HepG2 (cell line): ENCODE measurements at regions not wholly inside any gene's neighbourhood (a gene's known extent, or its start where the extent isn't known, plus 50 kb on each side); places are given as distances from the start of the nearest gene placed in this dataset.

ENCODE experiments used
- ATAC-seq: fragments of 200-7000 bp; cut with Tn5 transposase; 3 replicates; pipeline ENCODE4 v1.9.1; 2020; ENCODE audit warnings: mild to moderate bottlenecking, moderate library complexity
- BruUV-seq: library from RNA; stranded (reverse); fragments of 400-500 nt; replicated peaks from 2 replicates; lab custom pipeline; 2021; lab: Mats Ljungman, UMichigan
- CTCF ChIA-PET: fragments of 300-600 bp; formaldehyde crosslinking; extraction: SDS; loops from one replicate; lab custom pipeline; 2021; ENCODE audit warnings: low total read pairs, inconsistent platforms, low intra/inter-chr PET ratio; lab: Yijun Ruan, JAX
- POLR2A ChIA-PET: fragments of 350-600 bp; sonication (Branson Sonifier 250); formaldehyde crosslinking; loops from one replicate; lab custom pipeline; 2020; ENCODE audit warnings: antibody characterized with exemption, inconsistent platforms; lab: Yijun Ruan, JAX
- DNase-seq: peaks from one replicate; pipeline ENCODE4 v3.0.0-alpha.2; 2015; ENCODE audit warnings: low spot score
- FAIRE-seq: peaks from 3 replicates; lab custom pipeline; 2011; peaks lifted over from hg19 to GRCh38; lab: Jason Lieb, UNC
- H2AFZ ChIP-seq: one replicate; pipeline ENCODE4 v1.6.1; 2011; ENCODE audit warnings: low read length, inconsistent platforms
- H3K27ac ChIP-seq: fragments of 300-600 bp; 3 replicates; pipeline ENCODE4 v1.8.0; 2011; ENCODE audit warnings: mixed run types, mild to moderate bottlenecking, mixed read lengths, low read length, inconsistent platforms; ENCODE audit not compliant: insufficient read depth; ENCODE audit errors: extremely low read length
- H3K27me3 ChIP-seq, 2 experiments: fragments of 200-600 bp in 1 of 2; 2 replicates in 1 of 2; 3 replicates in 1 of 2; pipeline versions ENCODE4 v1.6.0 to v1.8.0; 2011; ENCODE audit warnings: low read length in 2 of 2, mild to moderate bottlenecking in 2 of 2, moderate library complexity in 2 of 2, inconsistent platforms in 1 of 2; ENCODE audit not compliant: insufficient read depth in 2 of 2, control insufficient read depth in 1 of 2
- H3K36me3 ChIP-seq, 2 experiments: fragments of 200-600 bp in 1 of 2; replicated peaks in 1 of 2; 2 replicates in 1 of 2; 3 replicates in 1 of 2; pipeline versions ENCODE4 v1.5.1 to v1.8.0; 2011; ENCODE audit warnings: low read length in 2 of 2, inconsistent platforms in 1 of 2; ENCODE audit not compliant: insufficient read depth in 2 of 2, control insufficient read depth in 1 of 2
- H3K4me1 ChIP-seq: 2 replicates; pipeline ENCODE4 v1.5.1; 2012; ENCODE audit warnings: low read length, inconsistent platforms; ENCODE audit not compliant: insufficient read depth
- H3K4me2 ChIP-seq: 2 replicates; pipeline ENCODE4 v1.6.0; 2011; ENCODE audit warnings: low read depth, low read length, inconsistent platforms
- H3K4me3 ChIP-seq, 3 experiments: fragments of 200-600 bp in 1 of 3; sonication (generic), shearing (Covaris generic) in 1 of 3; replicated peaks in 1 of 3; 2 replicates each; pipeline ENCODE4 v1.5.1; 2011 to 2016; ENCODE audit warnings: low read length in 3 of 3, inconsistent platforms in 2 of 3, low read depth in 2 of 3, mild to moderate bottlenecking in 2 of 3, control low read depth in 1 of 3, mixed read lengths in 1 of 3; ENCODE audit not compliant: insufficient read depth in 1 of 3
- H3K79me2 ChIP-seq: one replicate; pipeline ENCODE4 v1.6.1; 2011; ENCODE audit warnings: low read length, inconsistent platforms; ENCODE audit not compliant: insufficient read depth
- H3K9ac ChIP-seq: 2 replicates; pipeline ENCODE4 v1.6.0; 2011; ENCODE audit warnings: mild to moderate bottlenecking, low read depth, low read length, inconsistent platforms; ENCODE audit not compliant: insufficient read depth
- H3K9me3 ChIP-seq: 2 replicates; pipeline ENCODE4 v1.5.1; 2012; ENCODE audit warnings: mild to moderate bottlenecking, low read length
- H4K20me1 ChIP-seq: 2 replicates; pipeline ENCODE4 v1.6.0; 2011; ENCODE audit warnings: inconsistent platforms, mild to moderate bottlenecking, low read length, moderate library complexity; ENCODE audit not compliant: insufficient read depth
- DPF2 ChIP-seq: sonication (generic); formaldehyde crosslinking; IDR thresholded peaks from 2 replicates; pipeline ENCODE4 v1.4.0; 2020; ENCODE audit warnings: mild to moderate bottlenecking, low read depth, missing genetic modification reagents, borderline replicate concordance
- EEA1 ChIP-seq: sonication (generic); formaldehyde crosslinking; IDR thresholded peaks from 2 replicates; pipeline ENCODE4 v1.5.1; 2020; ENCODE audit warnings: mild to moderate bottlenecking, missing genetic modification reagents, borderline replicate concordance
- EHMT2 ChIP-seq: fragments of 200-600 bp; sonication (generic); IDR thresholded peaks from 2 replicates; pipeline ENCODE4 v1.7.0; 2017; ENCODE audit warnings: antibody characterized with exemption, low read depth, low read length, borderline replicate concordance
- MAF1 ChIP-seq: sonication (generic); formaldehyde crosslinking; IDR thresholded peaks from 2 replicates; pipeline ENCODE4 v1.5.0; 2020; ENCODE audit warnings: missing genetic modification reagents, borderline replicate concordance
- NR2F2 ChIP-seq: IDR thresholded peaks from 2 replicates; pipeline ENCODE4 v1.6.1; 2012; ENCODE audit warnings: low read depth, inconsistent platforms, borderline replicate concordance
- RARA ChIP-seq: IDR thresholded peaks from 2 replicates; pipeline ENCODE4 v1.6.1; 2016; ENCODE audit warnings: missing genetic modification reagents, missing compliant biosample characterization
- ZNF124 ChIP-seq: sonication (generic); formaldehyde crosslinking; IDR thresholded peaks from 2 replicates; pipeline ENCODE4 v1.4.0; 2020; ENCODE audit warnings: missing genetic modification reagents
- ZNF207 ChIP-seq: fragments of 450-650 bp; IDR thresholded peaks from 2 replicates; pipeline ENCODE4 v1.6.1; 2016; ENCODE audit warnings: antibody characterized with exemption, borderline replicate concordance
- WGBS: methylation state at CpG from one replicate; pipeline ENCODE4 v1.1.6; 2017; ENCODE audit warnings: low lambda C conversion rate; 5-methylcytosine and 5-hydroxymethylcytosine counted together
- in situ Hi-C: cut with HindIII; loops from 2 replicates; pipeline ENCODE4 v1.10.0; 2017; ENCODE audit warnings: low pct_unique_long_range_greater_than_20kb; ENCODE audit not compliant: extremely low pct_ligation_motif_present
- intact Hi-C: fragments of 100-400 bp; cut with micrococcal nuclease; formaldehyde crosslinking; loops from one replicate; pipeline ENCODE4 v1.10.0; 2022; ENCODE audit not compliant: unreplicated experiment
- TF ChIP-seq, protein P1 (sequence below): sonication (generic); formaldehyde crosslinking; IDR thresholded peaks from 2 replicates; pipeline ENCODE4 v1.5.1; 2020; ENCODE audit warnings: mild to moderate bottlenecking, moderate library complexity, missing genetic modification reagents
- TF ChIP-seq, protein P2 (sequence below): sonication (generic); formaldehyde crosslinking; conservative IDR thresholded peaks from 2 replicates; pipeline ENCODE4 v1.4.0; 2020; ENCODE audit warnings: missing genetic modification reagents
- TF ChIP-seq, protein P3 (sequence below): sonication (generic); formaldehyde crosslinking; IDR thresholded peaks from 2 replicates; pipeline ENCODE4 v1.9.0; 2021; ENCODE audit warnings: missing genetic modification reagents, mild to moderate bottlenecking, borderline replicate concordance
- TF ChIP-seq, protein P4 (sequence below): sonication (generic); formaldehyde crosslinking; IDR thresholded peaks from 2 replicates; pipeline ENCODE4 v1.5.0; 2020; ENCODE audit warnings: mild to moderate bottlenecking, missing genetic modification reagents
- TF ChIP-seq, protein P5 (sequence below): sonication (generic); formaldehyde crosslinking; IDR thresholded peaks from 2 replicates; pipeline ENCODE4 v1.5.0; 2020; ENCODE audit warnings: mild to moderate bottlenecking, missing genetic modification reagents

DNA sequence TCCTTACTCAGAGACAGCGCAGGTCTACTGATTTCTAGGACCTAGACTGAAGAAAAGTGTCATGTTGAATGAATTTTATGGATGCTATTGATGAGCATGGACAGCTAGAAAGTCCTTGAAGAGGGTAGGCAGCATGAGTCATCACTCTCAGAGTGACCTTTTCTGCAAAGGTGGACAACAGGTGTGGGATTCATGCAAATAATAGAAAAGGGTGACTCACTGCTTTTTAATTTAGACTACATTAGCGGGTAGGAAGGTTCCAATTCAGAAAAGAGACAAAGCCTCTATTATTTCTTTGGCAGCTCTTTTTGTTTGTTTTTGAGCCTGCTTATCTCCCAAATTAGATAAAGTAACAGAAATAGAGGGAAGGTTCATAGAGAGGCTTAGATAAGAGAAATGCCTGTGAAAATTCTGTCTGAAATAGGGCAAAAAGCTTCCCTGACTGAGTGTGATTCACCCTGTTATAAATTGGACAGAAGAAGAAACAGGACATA lies 191.4 kb downstream of the TENT5A start (continued):
- TF ChIP-seq, protein P1, sequence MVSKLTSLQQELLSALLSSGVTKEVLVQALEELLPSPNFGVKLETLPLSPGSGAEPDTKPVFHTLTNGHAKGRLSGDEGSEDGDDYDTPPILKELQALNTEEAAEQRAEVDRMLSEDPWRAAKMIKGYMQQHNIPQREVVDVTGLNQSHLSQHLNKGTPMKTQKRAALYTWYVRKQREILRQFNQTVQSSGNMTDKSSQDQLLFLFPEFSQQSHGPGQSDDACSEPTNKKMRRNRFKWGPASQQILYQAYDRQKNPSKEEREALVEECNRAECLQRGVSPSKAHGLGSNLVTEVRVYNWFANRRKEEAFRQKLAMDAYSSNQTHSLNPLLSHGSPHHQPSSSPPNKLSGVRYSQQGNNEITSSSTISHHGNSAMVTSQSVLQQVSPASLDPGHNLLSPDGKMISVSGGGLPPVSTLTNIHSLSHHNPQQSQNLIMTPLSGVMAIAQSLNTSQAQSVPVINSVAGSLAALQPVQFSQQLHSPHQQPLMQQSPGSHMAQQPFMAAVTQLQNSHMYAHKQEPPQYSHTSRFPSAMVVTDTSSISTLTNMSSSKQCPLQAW (CRISPR knock-in tag) = no peak
- 0 out of 2 replicates have a peak, but pooled peaks have one; percentile 8 for TF ChIP-seq RARA (CRISPR knock-in tag)
- no peak for TF ChIP-seq ZNF207
- TF ChIP-seq DPF2 = no peak
- TF ChIP-seq NR2F2 = peak; percentile 54; the same call in 1 of the 2 replicates
- TF ChIP-seq MAF1 (CRISPR knock-in tag) = no peak

DNA sequence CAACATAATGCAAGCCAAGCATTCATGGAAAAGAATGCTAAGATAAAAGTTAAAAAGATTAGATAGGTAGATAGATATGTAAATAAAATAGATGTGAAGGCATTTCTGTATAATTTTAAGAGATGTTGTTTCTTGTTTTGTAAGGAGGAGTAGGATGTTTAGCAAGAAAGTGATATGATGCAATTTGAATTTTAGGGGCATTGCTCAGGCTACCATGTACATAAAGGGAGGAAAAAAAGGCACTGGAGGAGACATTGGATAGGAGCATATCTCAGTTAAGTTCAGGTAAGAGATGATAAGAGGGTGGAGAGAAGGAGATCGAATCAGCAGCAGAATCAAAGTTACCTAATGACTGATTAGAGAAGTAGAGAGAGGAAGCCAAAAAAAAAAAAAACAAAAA lies 194.7 kb downstream of the TENT5A start:
- no peak overlapping the region for H2AFZ ChIP-seq
- ATAC-seq (no peak), DNase-seq (no peak), FAIRE-seq (no peak)
- H3K9me3 ChIP-seq = no peaks in the 10 kb centered on the region
- H3K4me2 ChIP-seq = no peak overlapping the region
- no TSS peak for BruUV-seq
- H3K36me3 ChIP-seq = no peaks in the 10 kb centered on the region
- POLR2A ChIA-PET = no interaction called here
- in situ Hi-C loops = no loop called here
- H3K27me3 ChIP-seq = no peaks in the 10 kb centered on the region
- CTCF ChIA-PET = no interaction called here
- intact Hi-C loops = no loop called here
- no peaks in the 10 kb centered on the region for H3K79me2 ChIP-seq
- H4K20me1 ChIP-seq = no peaks in the 10 kb centered on the region
- 0% methylated on average over 1 of the region's 1 CpG for WGBS
- no peak overlapping the region for H3K27ac ChIP-seq
- no peak overlapping the region for H3K4me3 ChIP-seq
- no peak overlapping the region for H3K9ac ChIP-seq
- H3K4me1 ChIP-seq = peaks cover 19% of the 10 kb centered on the region
- TF ChIP-seq ZNF124 (CRISPR knock-in tag) (no peak), EEA1 (no peak), EHMT2 (no peak)
- TF ChIP-seq, protein P2, sequence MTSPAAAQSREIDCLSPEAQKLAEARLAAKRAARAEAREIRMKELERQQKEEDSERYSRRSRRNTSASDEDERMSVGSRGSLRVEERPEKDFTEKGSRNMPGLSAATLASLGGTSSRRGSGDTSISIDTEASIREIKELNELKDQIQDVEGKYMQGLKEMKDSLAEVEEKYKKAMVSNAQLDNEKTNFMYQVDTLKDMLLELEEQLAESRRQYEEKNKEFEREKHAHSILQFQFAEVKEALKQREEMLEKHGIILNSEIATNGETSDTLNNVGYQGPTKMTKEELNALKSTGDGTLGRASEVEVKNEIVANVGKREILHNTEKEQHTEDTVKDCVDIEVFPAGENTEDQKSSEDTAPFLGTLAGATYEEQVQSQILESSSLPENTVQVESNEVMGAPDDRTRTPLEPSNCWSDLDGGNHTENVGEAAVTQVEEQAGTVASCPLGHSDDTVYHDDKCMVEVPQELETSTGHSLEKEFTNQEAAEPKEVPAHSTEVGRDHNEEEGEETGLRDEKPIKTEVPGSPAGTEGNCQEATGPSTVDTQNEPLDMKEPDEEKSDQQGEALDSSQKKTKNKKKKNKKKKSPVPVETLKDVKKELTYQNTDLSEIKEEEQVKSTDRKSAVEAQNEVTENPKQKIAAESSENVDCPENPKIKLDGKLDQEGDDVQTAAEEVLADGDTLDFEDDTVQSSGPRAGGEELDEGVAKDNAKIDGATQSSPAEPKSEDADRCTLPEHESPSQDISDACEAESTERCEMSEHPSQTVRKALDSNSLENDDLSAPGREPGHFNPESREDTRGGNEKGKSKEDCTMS (CRISPR knock-in tag) = no peak
- TF ChIP-seq, protein P3, sequence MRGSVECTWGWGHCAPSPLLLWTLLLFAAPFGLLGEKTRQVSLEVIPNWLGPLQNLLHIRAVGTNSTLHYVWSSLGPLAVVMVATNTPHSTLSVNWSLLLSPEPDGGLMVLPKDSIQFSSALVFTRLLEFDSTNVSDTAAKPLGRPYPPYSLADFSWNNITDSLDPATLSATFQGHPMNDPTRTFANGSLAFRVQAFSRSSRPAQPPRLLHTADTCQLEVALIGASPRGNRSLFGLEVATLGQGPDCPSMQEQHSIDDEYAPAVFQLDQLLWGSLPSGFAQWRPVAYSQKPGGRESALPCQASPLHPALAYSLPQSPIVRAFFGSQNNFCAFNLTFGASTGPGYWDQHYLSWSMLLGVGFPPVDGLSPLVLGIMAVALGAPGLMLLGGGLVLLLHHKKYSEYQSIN (CRISPR knock-in tag) = no peak
- TF ChIP-seq, protein P4, sequence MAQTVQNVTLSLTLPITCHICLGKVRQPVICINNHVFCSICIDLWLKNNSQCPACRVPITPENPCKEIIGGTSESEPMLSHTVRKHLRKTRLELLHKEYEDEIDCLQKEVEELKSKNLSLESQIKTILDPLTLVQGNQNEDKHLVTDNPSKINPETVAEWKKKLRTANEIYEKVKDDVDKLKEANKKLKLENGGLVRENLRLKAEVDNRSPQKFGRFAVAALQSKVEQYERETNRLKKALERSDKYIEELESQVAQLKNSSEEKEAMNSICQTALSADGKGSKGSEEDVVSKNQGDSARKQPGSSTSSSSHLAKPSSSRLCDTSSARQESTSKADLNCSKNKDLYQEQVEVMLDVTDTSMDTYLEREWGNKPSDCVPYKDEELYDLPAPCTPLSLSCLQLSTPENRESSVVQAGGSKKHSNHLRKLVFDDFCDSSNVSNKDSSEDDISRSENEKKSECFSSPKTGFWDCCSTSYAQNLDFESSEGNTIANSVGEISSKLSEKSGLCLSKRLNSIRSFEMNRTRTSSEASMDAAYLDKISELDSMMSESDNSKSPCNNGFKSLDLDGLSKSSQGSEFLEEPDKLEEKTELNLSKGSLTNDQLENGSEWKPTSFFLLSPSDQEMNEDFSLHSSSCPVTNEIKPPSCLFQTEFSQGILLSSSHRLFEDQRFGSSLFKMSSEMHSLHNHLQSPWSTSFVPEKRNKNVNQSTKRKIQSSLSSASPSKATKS (CRISPR knock-in tag) = no peak
- TF ChIP-seq, protein P5, sequence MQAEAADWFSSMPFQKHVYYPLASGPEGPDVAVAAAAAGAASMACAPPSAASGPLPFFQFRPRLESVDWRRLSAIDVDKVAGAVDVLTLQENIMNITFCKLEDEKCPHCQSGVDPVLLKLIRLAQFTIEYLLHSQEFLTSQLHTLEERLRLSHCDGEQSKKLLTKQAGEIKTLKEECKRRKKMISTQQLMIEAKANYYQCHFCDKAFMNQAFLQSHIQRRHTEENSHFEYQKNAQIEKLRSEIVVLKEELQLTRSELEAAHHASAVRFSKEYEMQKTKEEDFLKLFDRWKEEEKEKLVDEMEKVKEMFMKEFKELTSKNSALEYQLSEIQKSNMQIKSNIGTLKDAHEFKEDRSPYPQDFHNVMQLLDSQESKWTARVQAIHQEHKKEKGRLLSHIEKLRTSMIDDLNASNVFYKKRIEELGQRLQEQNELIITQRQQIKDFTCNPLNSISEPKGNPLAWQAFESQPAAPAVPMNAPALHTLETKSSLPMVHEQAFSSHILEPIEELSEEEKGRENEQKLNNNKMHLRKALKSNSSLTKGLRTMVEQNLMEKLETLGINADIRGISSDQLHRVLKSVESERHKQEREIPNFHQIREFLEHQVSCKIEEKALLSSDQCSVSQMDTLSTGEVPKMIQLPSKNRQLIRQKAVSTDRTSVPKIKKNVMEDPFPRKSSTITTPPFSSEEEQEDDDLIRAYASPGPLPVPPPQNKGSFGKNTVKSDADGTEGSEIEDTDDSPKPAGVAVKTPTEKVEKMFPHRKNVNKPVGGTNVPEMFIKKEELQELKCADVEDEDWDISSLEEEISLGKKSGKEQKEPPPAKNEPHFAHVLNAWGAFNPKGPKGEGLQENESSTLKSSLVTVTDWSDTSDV (CRISPR knock-in tag) = no peak
